HG03095 (cell line): ENCODE measurements at regions not wholly inside any gene's neighbourhood (a gene's known extent, or its start where the extent isn't known, plus 50 kb on each side); places are given as distances from the start of the nearest gene placed in this dataset.
A peak's percentile ranks its signal among the peaks of the same experiment; 100 is the strongest.

Source experiments
- ATAC-seq: cut with Tn5 transposase; IDR thresholded peaks from one replicate; pipeline ENCODE4 v1.9.1; 2021; ENCODE audit warnings: moderate library complexity; ENCODE audit not compliant: unreplicated experiment

GRCh38 chr9:107198718-107199117 lies 84.4 kb upstream of the RAD23B start:
- no peak for ATAC-seq

- ATAC-seq, result no peak
Observed at GRCh38 chr9:107208121-107208520, 75.0 kb upstream of the RAD23B start.

GRCh38 chr9:107210775-107211174 lies 72.3 kb upstream of the RAD23B start:
- ATAC-seq, result no peak

- ATAC-seq, result no peak
Observed at GRCh38 chr9:107211284-107211923, 71.7 kb upstream of the RAD23B start.

- ATAC-seq, result no peak
Observed at GRCh38 chr9:107212613-107213012, 70.5 kb upstream of the RAD23B start.

- no peak for ATAC-seq
Observed at GRCh38 chr9:107213080-107213479, 70.0 kb upstream of the RAD23B start.

GRCh38 chr9:107213561-107214028 lies 69.5 kb upstream of the RAD23B start:
- peak; percentile 96 for ATAC-seq

GRCh38 chr9:107214381-107214780 lies 68.7 kb upstream of the RAD23B start:
- no peak for ATAC-seq

GRCh38 chr9:107214915-107215314 lies 68.2 kb upstream of the RAD23B start:
- no peak for ATAC-seq

- no peak for ATAC-seq
Observed at GRCh38 chr9:107215381-107215780, 67.7 kb upstream of the RAD23B start.

- no peak for ATAC-seq
Observed at GRCh38 chr9:107216329-107216728, 66.8 kb upstream of the RAD23B start.

GRCh38 chr9:107218829-107219485 lies 64.1 kb upstream of the RAD23B start:
- ATAC-seq, result peak; percentile 78

- peak; percentile 51 for ATAC-seq
Observed at GRCh38 chr9:107219486-107220077, 63.5 kb upstream of the RAD23B start.

- ATAC-seq, result no peak
Observed at GRCh38 chr9:107221321-107221720, 61.8 kb upstream of the RAD23B start.

GRCh38 chr9:107222020-107222522 lies 61.0 kb upstream of the RAD23B start:
- no peak for ATAC-seq

GRCh38 chr9:107223381-107223780 lies 59.7 kb upstream of the RAD23B start:
- no peak for ATAC-seq

- ATAC-seq, result no peak
Observed at GRCh38 chr9:107224252-107224651, 58.8 kb upstream of the RAD23B start.

- no peak for ATAC-seq
Observed at GRCh38 chr9:107226421-107226820, 56.7 kb upstream of the RAD23B start.

GRCh38 chr9:107227774-107228173 lies 55.3 kb upstream of the RAD23B start:
- ATAC-seq, result no peak

- ATAC-seq, result no peak
Observed at GRCh38 chr9:107228496-107229039, 54.5 kb upstream of the RAD23B start.

GRCh38 chr9:107229241-107229741 lies 53.8 kb upstream of the RAD23B start:
- ATAC-seq, result no peak
